ENCODE measurements at regions not wholly inside any gene's neighbourhood (a gene's known extent, or its start where the extent isn't known, plus 50 kb on each side); places are given as distances from the start of the nearest gene placed in this dataset.

DNA sequence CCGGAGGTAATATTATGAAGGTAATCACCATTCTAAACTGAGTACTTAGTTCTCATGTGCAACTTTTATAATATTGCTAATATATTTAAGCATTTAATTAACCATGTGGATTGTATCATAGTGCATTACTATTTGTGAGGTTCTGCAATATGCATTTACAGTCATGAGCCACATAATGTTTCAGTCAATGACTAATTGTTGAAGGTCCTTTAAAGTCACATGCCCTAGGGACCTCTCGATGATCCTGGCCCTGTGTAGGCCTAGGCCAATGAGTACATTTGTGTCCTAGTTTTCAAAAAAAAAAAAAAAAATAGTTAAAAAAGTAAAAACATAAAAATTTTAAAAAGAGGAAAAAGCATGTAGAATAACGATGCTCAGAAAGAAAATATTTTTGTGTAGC lies 298.0 kb downstream of the DSEL start:
- DNase-seq, result no peak

- DNase-seq, result peak; percentile 4
These were observed 298.9 kb downstream of the DSEL start for GRCh38 chr18:67217551-67218166.

GRCh38 chr18:67216846-67217245 lies 299.7 kb downstream of the DSEL start:
- no peak for DNase-seq

DNA sequence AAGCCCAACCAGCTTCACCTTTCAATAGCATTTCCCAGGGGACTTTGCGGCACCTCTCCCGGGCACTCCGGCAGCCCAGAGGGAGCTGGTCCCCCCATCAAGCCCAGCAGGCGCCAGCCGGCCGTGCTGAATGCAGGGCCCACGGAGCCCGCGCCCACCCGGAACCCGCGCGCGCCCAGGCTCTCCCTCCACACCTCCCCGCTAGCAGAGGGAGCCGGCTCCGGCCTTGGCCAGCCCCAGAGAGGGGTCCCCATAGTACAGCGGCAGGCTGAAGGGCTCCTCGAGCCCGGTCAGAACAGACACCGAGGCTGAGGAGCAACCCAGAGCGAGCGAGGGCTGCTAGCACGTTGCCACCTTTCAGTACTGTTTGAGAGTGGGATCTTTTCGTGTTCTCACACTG lies 300.8 kb downstream of the DSEL start:
- no peak for DNase-seq

DNA sequence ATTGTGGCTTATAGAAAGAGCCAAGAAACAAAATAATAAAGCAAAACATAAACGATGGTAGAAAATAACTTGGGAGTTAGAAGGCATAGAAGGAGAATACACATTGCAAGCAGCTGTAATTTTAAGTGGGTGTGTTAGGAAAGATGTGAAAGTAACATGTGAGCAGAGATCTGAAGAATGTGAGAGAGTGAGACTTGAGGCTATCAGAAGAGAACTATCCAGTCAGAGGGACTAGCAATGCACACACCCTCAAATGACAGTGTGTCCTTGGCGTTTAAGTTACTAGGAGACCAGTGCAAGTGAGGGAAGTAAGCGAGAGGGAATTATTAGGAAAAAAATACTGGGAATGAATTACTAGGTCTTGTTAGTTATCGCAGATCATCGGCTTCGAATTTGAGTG lies 304.9 kb downstream of the DSEL start:
- no peak for DNase-seq

- DNase-seq, result no peak
These were observed 315.9 kb downstream of the DSEL start for GRCh38 chr18:67200665-67201064.

GRCh38 chr18:67199993-67200617 lies 316.4 kb downstream of the DSEL start:
- no peak for DNase-seq

GRCh38 chr18:67194886-67195285 lies 321.6 kb downstream of the DSEL start:
- DNase-seq, result no peak

GRCh38 chr18:67192535-67192934 lies 324.0 kb downstream of the DSEL start:
- DNase-seq, result no peak

- DNase-seq, result no peak
These were observed 333.1 kb downstream of the DSEL start for GRCh38 chr18:67183398-67183797.

DNA sequence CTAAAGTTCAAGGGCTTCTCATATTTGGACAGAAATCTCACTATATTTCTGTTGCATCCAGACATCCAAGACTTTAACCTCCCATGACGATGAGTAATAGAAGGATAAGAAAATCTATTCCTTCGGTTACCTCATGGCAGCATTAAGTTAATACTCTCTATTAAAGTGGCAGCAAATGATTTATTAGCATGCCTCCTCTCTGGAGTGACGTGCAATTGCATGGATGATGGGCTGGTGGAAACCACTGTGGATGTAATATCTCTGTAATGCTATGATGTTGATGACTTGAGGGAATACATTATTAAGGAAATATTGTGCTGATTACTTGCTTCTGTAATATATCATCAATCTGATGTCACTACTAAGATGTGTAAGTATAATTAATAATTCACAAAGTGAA lies 336.8 kb downstream of the DSEL start:
- DNase-seq, result no peak

DNA sequence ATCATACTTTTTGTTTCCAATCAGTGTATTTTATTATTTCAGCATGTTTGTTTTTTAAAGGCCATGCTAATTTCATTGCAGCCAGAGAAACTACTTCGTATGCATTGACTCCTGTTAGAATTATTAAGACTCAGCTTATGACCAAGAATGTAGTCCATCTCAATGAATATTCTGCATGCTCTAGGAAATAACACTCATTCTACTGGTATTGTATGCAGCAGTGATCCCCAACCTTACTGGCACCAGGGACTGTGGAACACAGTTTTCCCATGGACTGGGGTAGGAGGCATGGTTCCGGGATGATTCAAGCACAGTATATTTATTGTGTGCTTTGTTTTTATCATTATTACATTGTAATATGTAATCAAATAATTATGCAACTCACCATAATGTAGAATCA lies 356.9 kb downstream of the DSEL start:
- DNase-seq, result no peak

- DNase-seq, result no peak
These were observed 361.5 kb downstream of the DSEL start for GRCh38 chr18:67154979-67155378.

- DNase-seq, result no peak
These were observed 365.2 kb downstream of the DSEL start for GRCh38 chr18:67151366-67151765.

- no peak for DNase-seq
These were observed 370.8 kb downstream of the DSEL start for GRCh38 chr18:67145586-67146292.

DNA sequence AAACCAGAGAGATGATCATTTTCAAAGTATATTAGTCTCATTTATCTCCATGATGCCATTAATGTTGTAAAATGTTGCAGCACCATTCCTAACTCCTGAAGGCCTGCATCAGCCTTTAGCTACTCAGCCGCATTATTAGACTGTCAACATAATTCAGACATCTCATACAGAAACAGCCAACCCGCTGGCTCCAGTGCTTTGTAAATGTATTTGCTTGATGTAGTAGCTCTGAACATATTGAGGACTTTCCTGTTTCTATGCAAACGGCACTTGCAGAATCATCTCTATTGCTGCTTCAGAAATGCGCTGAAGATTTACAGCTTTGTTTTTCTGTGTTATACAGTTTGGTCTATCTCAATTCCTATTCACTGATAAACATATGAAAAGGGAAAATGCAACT lies 372.2 kb downstream of the DSEL start:
- no peak for DNase-seq

GRCh38 chr18:67143028-67143427 lies 373.5 kb downstream of the DSEL start:
- no peak for DNase-seq

DNA sequence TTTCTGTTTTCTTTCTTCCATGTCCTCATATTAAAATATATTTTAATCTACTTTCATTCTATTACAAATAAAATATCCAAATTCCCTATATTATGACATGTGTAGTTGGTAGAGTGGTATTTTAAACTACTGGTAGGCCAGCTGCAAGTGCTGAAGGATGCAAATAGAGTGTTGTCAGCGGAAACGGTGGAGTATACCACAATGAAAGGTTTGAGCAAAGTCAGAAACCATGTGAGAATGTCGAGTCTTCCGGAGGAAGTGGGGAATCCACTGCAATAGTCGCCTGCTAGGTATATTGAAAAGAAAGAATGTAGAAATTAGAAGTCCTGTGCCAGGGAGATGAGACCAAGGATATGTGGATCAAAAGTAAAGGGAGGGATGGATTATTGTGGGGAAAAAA lies 373.9 kb downstream of the DSEL start:
- no peak for DNase-seq

GRCh38 chr18:67140495-67140894 lies 376.0 kb downstream of the DSEL start:
- DNase-seq, result no peak

- no peak for DNase-seq
These were observed 376.6 kb downstream of the DSEL start for GRCh38 chr18:67139899-67140298.

DNA sequence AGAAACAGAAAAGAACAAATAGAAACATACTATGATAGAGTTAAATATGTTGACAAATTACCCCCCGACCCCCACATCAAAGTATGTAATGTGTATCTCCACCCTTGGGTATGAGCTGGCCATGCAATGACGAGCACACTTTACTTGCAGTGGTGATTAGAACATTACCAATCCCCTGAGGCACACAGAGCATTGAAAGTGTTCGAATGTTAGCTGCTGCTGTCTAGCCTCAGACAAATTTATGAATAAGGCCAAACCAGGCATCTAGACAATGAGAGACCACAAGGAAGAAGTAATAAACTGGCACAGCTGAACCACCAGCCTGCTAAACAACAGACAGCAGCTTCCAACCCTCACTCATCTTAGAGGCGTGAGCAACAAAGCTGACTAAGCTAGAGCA lies 380.5 kb downstream of the DSEL start:
- no peak for DNase-seq

DNA sequence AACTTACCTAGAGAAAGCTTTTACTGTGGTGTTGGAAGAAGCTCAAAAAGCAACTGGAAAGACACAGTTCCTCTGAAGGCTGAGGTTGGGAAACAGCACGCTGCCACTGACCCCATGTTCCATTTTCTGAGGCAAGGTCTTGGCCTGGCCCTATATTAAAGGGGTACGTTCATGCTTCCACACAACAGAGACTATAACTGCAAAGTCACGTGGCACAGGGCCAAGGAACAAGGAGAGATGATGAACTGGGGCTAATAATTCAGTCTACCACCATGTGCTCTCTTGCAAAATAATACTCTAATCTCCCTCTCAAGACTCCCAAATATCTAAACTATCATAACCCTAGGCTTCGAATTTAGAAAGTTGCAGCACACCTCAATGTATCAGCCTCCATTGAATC lies 381.6 kb downstream of the DSEL start:
- DNase-seq, result no peak

DNA sequence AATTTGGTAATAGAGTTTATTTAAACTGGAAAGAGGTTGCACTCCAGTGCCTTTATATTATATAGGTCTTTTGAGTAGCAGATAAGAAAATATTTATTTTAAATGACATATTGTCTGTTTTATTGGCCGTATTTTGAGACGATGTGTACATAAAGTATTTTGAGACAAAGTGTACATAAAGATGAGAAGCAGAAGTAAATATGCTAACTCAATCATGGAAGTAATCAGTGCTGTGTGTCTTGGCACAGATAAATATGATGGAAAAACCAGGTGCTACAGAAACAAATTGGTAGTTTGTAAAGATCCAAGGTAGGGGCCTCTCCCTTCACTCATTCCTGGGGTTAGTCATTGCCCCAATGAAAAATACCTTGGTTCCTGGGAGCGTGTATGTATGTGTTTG lies 382.9 kb downstream of the DSEL start:
- no peak for DNase-seq

- DNase-seq, result no peak
These were observed 383.6 kb downstream of the DSEL start for GRCh38 chr18:67132919-67133318.

DNA sequence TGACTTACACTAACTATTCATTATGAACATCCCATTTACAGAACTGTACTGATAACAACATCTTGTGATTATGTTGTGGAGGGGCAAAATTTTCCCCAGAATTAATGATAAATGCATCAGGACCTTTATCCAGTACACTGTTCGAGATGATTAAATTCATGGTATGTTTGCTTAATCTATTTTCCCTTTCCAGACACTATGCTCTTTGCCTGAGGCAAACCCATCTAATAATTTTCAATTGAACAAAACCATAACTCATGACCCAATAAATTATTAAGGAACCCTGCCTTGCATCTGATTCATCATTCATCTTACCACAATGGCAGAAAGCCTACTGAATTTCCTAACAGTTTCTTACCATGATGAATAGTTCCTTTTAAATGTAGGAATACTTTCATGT lies 385.0 kb downstream of the DSEL start:
- no peak for DNase-seq
